Erythroblast (primary cell): ENCODE measurements at regions not wholly inside any gene's neighbourhood (a gene's known extent, or its start where the extent isn't known, plus 50 kb on each side); places are given as distances from the start of the nearest gene placed in this dataset.
A peak's percentile ranks its signal among the peaks of the same experiment; 100 is the strongest.

Experiments
- DNase-seq, 2 experiments: peaks; one replicate each; lab custom pipeline; 2025; lab: John Stamatoyannopoulos, UW
- GATA1 ChIP-seq: IDR thresholded peaks from 2 replicates; pipeline ENCODE4 v1.6.1; 2011; ENCODE audit warnings: low read depth, mild to moderate bottlenecking, control low read depth, low read length, moderate library complexity
- POLR2A ChIP-seq: IDR thresholded peaks from 2 replicates; pipeline ENCODE4 v1.6.1; 2011; ENCODE audit warnings: mild to moderate bottlenecking, low read length

DNA sequence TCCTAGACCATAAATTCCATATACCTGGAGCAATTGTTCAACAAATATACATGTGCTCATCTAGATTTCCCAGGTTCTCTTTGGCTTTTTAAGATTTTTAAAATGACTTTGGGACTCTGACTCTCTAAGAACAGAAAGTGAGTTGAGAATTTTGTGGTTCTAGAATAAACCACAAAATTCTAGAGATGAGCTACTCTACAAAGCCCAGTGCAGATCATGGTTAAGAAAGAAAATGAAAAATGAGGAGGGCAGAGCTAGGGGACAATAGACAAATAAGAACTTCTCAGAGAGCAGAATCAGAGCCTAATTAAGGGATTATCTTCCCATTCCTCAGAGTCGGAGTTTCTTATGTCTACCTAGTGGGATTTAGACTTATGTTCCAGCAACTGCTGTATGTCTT lies 694.7 kb downstream of the ZNF385D start:
- TF ChIP-seq POLR2A (no peak), GATA1 (no peak)
- DNase-seq, result no peak

GRCh38 chr3:21055015-21055414 lies 696.0 kb downstream of the ZNF385D start:
- TF ChIP-seq GATA1 (no peak), POLR2A (no peak)
- DNase-seq, result no peak

- TF ChIP-seq GATA1 (no peak), POLR2A (no peak)
Measured at GRCh38 chr3:21054064-21054463, 696.9 kb downstream of the ZNF385D start.

GRCh38 chr3:21049334-21050062 lies 701.5 kb downstream of the ZNF385D start:
- no peak for DNase-seq
- TF ChIP-seq POLR2A (no peak), GATA1 (no peak)

More at GRCh38 chr3:21054064-21054463, 696.9 kb downstream of the ZNF385D start:
- DNase-seq, result no peak

DNA sequence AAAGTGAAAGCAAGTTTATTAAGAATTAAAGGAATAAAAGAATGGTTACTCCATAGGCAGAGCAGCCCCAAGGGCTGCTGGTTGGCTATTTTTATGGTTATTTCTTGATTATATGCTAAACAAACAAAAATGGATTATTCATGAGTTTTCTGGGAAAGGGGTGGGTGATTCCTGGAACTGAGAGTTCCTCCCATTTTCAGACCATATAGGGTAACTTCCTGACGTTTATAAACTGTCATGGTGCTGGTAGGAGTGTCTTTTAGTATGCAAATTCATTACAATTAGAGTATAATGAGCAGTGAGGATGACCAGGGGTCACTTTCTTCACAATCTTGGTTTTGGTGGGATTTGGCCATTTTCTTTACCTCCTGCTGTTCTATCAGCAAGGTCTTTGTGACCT lies 707.9 kb downstream of the ZNF385D start:
- DNase-seq, result no peak
- TF ChIP-seq POLR2A (no peak), GATA1 (no peak)

GRCh38 chr3:21042184-21042583 lies 708.8 kb downstream of the ZNF385D start:
- DNase-seq, result no peak
- TF ChIP-seq POLR2A (no peak), GATA1 (no peak)

DNA sequence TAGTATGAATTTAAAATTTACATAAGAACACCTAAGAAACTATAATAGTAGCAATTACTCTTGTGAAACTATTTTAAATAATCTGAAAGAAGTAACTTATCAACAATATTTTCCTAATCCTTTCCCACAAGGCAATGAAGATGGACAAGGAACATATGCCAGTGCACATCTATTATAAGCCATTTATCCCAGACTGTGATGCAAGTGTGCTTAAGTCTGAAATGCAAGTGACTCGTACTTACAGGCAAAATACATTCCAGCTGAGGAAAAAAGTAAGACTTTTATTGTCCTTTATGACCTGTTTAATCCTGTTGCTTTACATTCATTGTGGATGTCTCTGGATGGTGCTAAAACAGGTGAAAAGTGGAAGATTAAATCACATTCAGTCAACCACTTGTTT lies 709.4 kb downstream of the ZNF385D start:
- no peak for TF ChIP-seq GATA1
- TF ChIP-seq POLR2A, result no peak
- DNase-seq, result no peak

GRCh38 chr3:21036888-21037287 lies 714.1 kb downstream of the ZNF385D start:
- no peak for TF ChIP-seq POLR2A
- TF ChIP-seq GATA1, result no peak
- no peak for DNase-seq

- DNase-seq, result no peak
- no peak for TF ChIP-seq GATA1
- TF ChIP-seq POLR2A, result no peak
Measured at GRCh38 chr3:21028412-21028811, 722.6 kb downstream of the ZNF385D start.

DNA sequence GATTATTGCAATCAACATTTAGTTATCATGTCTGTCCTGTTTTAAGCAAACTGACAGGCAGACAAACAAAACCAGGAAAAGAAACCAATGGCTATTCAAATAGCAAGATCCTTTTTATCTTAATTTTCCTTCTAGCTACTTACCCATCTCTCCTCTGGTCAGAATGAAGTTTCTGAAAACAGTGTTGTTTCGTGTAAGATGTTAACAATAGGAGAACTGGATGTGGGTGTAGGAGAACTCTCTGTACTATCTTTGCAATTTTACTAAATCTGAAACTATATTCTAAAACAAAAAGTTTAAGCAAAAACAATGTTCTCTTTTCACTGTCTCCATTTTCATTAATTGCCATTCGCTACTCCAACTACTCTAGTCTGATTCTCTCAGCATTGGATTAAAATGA lies 726.4 kb downstream of the ZNF385D start:
- DNase-seq, result no peak
- TF ChIP-seq POLR2A, result no peak

DNA sequence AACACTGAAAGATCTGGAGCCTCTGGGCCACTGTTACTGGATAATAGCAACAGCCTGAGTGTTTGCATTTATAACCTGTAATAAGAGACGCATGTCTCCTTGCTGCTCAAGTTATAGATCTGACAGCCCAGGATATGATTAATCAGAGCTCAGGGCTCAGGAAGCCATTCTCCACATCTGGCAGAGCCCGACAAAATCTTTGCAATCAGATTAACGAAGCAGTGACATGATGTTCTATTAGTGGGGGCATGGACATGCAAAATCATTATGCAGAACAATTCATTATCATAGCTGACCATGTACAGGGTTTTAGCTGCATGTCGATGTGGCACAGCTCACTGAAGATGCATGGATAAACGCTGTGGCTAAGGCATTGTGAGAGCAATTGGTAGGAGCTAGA lies 730.3 kb downstream of the ZNF385D start:
- TF ChIP-seq POLR2A (no peak), GATA1 (no peak)
- DNase-seq, result no peak

DNA sequence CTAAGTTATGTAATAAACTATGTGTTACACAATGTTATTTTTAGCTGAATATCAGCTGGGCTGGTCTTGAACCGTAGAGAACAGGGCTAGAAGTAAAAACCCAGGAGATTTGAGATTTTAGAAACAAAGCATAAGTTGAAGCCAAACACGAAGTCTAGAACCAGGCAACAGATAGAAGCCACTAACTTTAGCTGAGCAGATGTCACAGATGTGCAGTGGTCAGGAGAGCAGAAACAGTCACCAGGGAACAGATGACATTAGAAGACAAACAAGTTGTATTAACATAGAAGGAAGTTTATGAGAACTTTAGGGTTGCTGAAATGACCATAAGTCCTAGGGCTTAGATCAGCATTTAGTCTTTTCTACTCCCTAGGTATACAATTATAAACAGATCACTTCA lies 731.0 kb downstream of the ZNF385D start:
- DNase-seq, result no peak
- TF ChIP-seq GATA1 (no peak), POLR2A (no peak)

DNA sequence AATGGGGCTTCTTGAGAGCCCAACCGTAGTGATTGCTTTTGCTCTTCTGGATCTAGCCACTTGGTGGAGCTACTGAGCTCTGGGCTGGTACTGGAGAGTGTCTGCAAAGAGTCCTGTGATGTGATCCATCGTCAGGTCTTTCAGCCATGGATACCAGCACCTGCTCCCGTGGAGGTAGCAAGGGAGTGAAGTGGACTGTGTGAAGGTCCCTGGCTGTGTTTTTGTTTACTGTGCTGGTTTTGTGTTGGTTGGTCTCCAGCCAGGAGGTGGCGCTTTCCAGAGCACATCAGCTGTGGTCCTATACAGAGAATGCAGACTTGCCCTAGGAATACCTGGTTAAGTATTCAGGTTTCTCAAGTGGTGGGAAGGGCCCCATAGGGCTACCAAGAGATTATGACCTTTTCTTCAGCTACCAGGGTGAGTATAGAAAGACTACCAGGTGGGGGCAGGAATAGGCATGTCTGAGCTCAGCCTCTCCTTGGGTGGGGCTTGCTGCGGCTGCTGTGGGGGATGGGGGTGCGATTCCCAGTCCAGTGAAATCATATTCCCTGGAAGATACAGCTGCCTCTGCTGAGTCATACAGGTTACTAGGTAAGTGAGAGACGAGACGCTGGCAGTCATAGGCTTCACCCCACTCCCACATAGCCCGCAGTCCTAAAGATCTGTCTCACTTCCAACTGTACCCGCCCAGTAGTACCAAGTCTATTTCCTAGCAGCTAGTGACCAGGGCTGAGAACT lies 733.7 kb downstream of the ZNF385D start:
- TF ChIP-seq GATA1 (no peak), POLR2A (no peak)
- DNase-seq, result peak in 1 of 2 experiments; percentile 7

DNA sequence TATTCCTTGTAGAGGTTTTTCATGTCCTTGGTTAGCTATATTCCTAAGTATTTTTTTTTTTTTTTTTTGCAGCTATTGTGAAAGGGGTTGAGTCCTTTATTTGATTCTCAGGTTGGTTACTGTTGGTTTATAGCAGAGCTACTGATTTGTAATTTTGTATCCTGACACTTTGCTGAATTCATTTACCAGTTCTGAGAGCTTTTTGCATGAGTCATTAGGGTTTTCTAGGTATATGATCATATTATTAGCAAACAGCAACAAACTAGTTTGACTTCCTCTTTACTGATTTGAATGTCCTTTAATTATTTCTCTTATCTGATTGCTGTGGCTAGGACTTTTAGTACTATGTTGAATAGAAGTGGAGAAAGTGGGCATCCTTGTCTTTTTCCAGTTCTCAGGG lies 737.4 kb downstream of the ZNF385D start:
- DNase-seq, result no peak
- no peak for TF ChIP-seq GATA1
- TF ChIP-seq POLR2A, result no peak
